ENCODE measurements at regions not wholly inside any gene's neighbourhood (a gene's known extent, or its start where the extent isn't known, plus 50 kb on each side); places are given as distances from the start of the nearest gene placed in this dataset.

- TF ChIP-seq USF2 (CRISPR knock-in tag; IDR thresholded peaks at IDR 0.05) = no peak
Observed at GRCh38 chr2:128485761-128486639, 167.3 kb upstream of the HS6ST1 start (continued).

DNA sequence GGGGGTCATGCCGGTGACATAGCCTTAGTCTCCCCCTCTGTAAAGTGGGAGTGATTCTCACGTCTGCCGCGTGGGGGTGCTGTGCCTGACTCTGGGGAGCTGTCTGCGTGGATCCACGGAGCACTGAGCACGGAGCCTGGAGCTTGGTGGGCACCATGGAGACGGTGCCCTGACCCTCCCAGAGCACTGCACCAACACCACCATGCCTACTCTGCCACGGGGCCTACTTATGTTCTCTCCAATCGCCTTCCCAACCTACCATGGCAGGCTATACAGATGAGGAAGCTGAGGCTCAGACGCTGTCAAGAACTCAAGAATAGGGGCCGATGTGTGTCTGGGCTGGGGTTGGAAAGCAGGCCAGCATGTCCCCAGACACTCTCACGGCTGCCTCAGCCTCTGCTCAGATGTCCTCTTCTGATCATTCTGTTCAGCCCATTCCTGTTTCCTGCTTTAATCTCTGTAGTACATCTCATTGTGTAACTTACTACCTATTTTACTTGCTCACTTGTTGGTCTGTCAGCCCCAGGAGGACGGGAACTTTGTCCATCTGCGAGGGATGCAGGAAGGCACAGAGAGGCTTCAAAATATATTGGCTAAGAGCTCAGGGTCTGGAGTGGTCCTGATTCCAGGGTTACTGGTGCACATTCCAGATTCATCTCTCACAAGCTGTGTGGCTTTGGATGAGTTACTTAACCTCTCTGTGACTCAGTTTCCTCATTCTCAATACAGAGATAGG is 168.1 kb upstream of the HS6ST1 start:
- ChIA-PET CTCF (ENCODE audit: low intra/inter-chr PET ratio) (no interaction called here), POLR2A (interaction anchor here (1.0 kb wide), 1 partner anchor 13 kb away, joined by 3 read pairs; no protein-coding TSS in a partner anchor)
- peak; percentile 76 for ATAC-seq
- H3K36me3 ChIP-seq (ENCODE audit: control insufficient read depth, insufficient read depth, low read length) = no peaks in the 10 kb centered on the region
- H4K20me1 ChIP-seq (replicated peaks; ENCODE audit: control insufficient read depth, insufficient read depth, low read length) = peaks cover 4% of the 10 kb centered on the region; the same call in 1 of the 2 replicates
- H3K27me3 ChIP-seq (ENCODE audit: control insufficient read depth in 2 of 2, insufficient read depth in 2 of 2, low read length in 2 of 2) = peaks cover 0 to 29% of the 10 kb centered on the region in 2 experiments; a peak in 3 of 5 replicates
- no peak overlapping the region for H3K27ac ChIP-seq (ENCODE audit: extremely low read depth, low read depth, low read length)
- no peak overlapping the region for H3K4me2 ChIP-seq (ENCODE audit: insufficient read depth, low read length)
- no peaks in the 10 kb centered on the region for H3K9me3 ChIP-seq (replicated peaks; ENCODE audit: control insufficient read depth, insufficient read depth, low read depth, low read length)
- H2AFZ ChIP-seq (ENCODE audit: low read depth, low read length) = no peak overlapping the region; the same call in 1 of the 2 replicates
- H3K79me2 ChIP-seq (ENCODE audit: control insufficient read depth, insufficient read depth, low read length) = no peaks in the 10 kb centered on the region
- FAIRE-seq = no peak
- H3K4me3 ChIP-seq = no peak overlapping the region
- in situ Hi-C loops (cut with MboI) = no loop called here
- intact Hi-C loops (cut with micrococcal nuclease) = loop anchor here (10.0 kb wide), 1 partner anchor 162 kb away; no protein-coding TSS in a partner anchor
- H3K4me1 ChIP-seq (replicated peaks in 1 of 2; ENCODE audit: control insufficient read depth in 2 of 2, insufficient read depth in 2 of 2, low read length in 2 of 2) = peaks cover 0 to 6% of the 10 kb centered on the region in 2 experiments; a peak in 1 of 5 replicates
- WGBS (ENCODE audit: insufficient coverage, low coverage, missing lambda C conversion rate) = 2% methylated on average over 14 of the region's 15 CpGs
- BruUV-seq (replicated peaks) = no TSS peak
- peak; percentile 29 to 56 (median 48) for DNase-seq (ENCODE audit: extremely low read depth in 1 of 4, low spot score in 3 of 4)
- H3K9me1 ChIP-seq (ENCODE audit: control insufficient read depth, insufficient read depth, low read length) = no peaks in the 10 kb centered on the region
- no peak overlapping the region for H3K9ac ChIP-seq (ENCODE audit: insufficient read depth in 1 of 2, low read depth in 2 of 2, low read length in 2 of 2)
- no peak for TF ChIP-seq THAP12 (CRISPR knock-in tag; IDR thresholded peaks at IDR 0.05)
- TF ChIP-seq ZFP36 (IDR thresholded peaks at IDR 0.05; ENCODE audit: low read depth, low read length, partially characterized antibody) = peak; percentile 37
- no peak for TF ChIP-seq PRDM10 (IDR thresholded peaks at IDR 0.05; ENCODE audit: partially characterized antibody)
- no peak for TF ChIP-seq KLF13 (tag; IDR thresholded peaks at IDR 0.05; ENCODE audit: borderline replicate concordance, low read depth)
- no peak for TF ChIP-seq TARDBP (IDR thresholded peaks at IDR 0.05)
- TF ChIP-seq POU5F1 (IDR thresholded peaks at IDR 0.05; ENCODE audit: borderline replicate concordance, low read depth, low read length, partially characterized antibody) = no peak
- TF ChIP-seq BRD9 (IDR thresholded peaks at IDR 0.05; ENCODE audit: low read depth, partially characterized antibody) = no peak
- TF ChIP-seq ZFX (CRISPR knock-in tag; IDR thresholded peaks at IDR 0.05) = no peak
- TF ChIP-seq HDAC2 (IDR thresholded peaks at IDR 0.05) = no peak
- no peak for TF ChIP-seq MEF2D (tag; conservative IDR thresholded peaks at IDR 0.05; ENCODE audit: low read depth)
